NCI-H1436 (cell line): ENCODE measurements at regions not wholly inside any gene's neighbourhood (a gene's known extent, or its start where the extent isn't known, plus 50 kb on each side); places are given as distances from the start of the nearest gene placed in this dataset.
"Not testable (repeated sequence)": the region's sequence is repeated elsewhere in the genome, so short reads cannot be mapped to it uniquely, and the experiment has no call there.

Source experiments
- DNase-seq: peaks from one replicate; lab custom pipeline; 2025; lab: John Stamatoyannopoulos, UW

DNA sequence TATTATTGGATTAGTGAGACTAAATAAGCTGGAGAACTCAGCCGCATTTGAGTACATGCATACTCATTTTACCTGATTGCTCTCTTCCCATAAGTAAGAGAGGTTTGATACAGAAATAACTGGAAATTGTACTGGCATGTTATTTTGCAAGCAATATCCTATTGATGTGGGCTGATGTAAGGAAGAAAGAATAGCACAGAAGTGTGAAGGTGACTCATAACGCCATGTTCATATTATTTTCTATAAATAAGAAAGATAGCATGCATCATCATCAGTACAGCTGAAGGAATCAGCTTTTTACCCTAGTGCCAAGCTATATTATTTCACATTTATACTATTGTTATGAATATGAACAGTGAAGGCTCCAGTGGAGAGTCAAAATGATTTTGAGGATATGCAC is 138.3 kb upstream of the FAM47A start:
- no peak for DNase-seq

DNA sequence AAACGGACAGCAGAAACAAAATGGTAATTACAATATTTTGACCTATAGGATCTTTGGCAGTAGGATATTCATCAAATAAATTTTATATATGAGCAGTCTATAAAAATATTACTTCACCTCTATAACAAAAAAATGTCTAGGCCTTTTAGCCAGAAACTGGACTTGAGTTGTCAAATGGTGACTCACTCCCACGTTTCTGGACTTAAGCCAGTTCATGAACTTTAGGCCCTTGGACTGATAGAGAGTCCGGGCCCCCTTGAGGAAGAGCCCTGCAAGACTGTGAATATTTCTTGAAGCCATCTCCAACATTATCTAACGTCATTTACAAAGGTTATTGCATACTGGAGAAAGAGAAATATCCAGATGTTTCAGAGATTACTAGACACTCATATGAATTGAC is 106.8 kb upstream of the FAM47A start:
- no peak for DNase-seq

GRCh38 chrX:34230156-34230555 is 98.0 kb upstream of the FAM47A start:
- not testable (repeated sequence) for DNase-seq

- no peak for DNase-seq
Observed at GRCh38 chrX:34227804-34228203, 95.7 kb upstream of the FAM47A start.

- DNase-seq: no peak
Observed at GRCh38 chrX:34223574-34223973, 91.5 kb upstream of the FAM47A start.

- DNase-seq: no peak
Observed at GRCh38 chrX:34218063-34218462, 85.9 kb upstream of the FAM47A start.

- DNase-seq: no peak
Observed at GRCh38 chrX:34197946-34198345, 65.8 kb upstream of the FAM47A start.
